MM.1S (cell line): ENCODE measurements at regions not wholly inside any gene's neighbourhood (a gene's known extent, or its start where the extent isn't known, plus 50 kb on each side); places are given as distances from the start of the nearest gene placed in this dataset.

ENCODE experiments used
- EZH2phosphoT487 ChIP-seq: fragments of 300-600 bp; sonication (generic); IDR thresholded peaks from 2 replicates; pipeline ENCODE4 v1.6.1; 2018; ENCODE audit warnings: antibody characterized with exemption, low read length
- TF ChIP-seq, protein P1 (sequence below): fragments of 300-600 bp; sonication (generic); IDR thresholded peaks from 2 replicates; pipeline ENCODE4 v1.5.1; 2016; ENCODE audit warnings: antibody characterized with exemption, low read length, mixed read lengths

DNA sequence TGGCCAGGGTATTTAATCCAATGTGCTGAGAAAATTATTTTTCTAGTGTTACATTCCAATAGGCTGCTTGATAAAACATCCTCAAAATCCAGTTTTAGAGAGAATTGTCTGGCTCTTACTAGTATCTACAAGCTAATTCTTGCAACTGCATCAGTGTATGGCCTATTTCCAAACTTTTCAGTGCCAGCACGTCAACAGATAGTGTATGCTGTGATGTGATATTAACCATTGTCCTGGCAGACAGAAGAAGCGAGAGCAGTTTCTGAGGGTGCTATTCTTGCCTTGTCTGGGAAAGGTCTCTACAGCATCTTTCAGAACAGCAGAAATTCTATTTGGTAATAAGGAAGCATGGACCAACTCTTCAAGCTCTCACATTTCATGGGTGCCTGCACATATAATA, 174.2 kb upstream of the CDH12 start:
- TF ChIP-seq, protein P1, sequence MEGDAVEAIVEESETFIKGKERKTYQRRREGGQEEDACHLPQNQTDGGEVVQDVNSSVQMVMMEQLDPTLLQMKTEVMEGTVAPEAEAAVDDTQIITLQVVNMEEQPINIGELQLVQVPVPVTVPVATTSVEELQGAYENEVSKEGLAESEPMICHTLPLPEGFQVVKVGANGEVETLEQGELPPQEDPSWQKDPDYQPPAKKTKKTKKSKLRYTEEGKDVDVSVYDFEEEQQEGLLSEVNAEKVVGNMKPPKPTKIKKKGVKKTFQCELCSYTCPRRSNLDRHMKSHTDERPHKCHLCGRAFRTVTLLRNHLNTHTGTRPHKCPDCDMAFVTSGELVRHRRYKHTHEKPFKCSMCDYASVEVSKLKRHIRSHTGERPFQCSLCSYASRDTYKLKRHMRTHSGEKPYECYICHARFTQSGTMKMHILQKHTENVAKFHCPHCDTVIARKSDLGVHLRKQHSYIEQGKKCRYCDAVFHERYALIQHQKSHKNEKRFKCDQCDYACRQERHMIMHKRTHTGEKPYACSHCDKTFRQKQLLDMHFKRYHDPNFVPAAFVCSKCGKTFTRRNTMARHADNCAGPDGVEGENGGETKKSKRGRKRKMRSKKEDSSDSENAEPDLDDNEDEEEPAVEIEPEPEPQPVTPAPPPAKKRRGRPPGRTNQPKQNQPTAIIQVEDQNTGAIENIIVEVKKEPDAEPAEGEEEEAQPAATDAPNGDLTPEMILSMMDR, result no peak
- TF ChIP-seq EZH2phosphoT487, result no peak
